Astrocyte (in vitro differentiated cells and primary cell): ENCODE measurements at regions not wholly inside any gene's neighbourhood (a gene's known extent, or its start where the extent isn't known, plus 50 kb on each side); places are given as distances from the start of the nearest gene placed in this dataset.

Source experiments
- CTCF ChIP-seq: IDR thresholded peaks from 2 replicates; pipeline ENCODE4 v1.5.1; 2011; ENCODE audit warnings: low read depth, mild to moderate bottlenecking, inconsistent platforms, low read length, moderate library complexity; ENCODE audit not compliant: insufficient read depth
- EZH2 ChIP-seq: IDR thresholded peaks from 2 replicates; pipeline ENCODE4 v1.6.1; 2012; ENCODE audit warnings: mild to moderate bottlenecking, low read length, inconsistent platforms; ENCODE audit not compliant: insufficient read depth

DNA sequence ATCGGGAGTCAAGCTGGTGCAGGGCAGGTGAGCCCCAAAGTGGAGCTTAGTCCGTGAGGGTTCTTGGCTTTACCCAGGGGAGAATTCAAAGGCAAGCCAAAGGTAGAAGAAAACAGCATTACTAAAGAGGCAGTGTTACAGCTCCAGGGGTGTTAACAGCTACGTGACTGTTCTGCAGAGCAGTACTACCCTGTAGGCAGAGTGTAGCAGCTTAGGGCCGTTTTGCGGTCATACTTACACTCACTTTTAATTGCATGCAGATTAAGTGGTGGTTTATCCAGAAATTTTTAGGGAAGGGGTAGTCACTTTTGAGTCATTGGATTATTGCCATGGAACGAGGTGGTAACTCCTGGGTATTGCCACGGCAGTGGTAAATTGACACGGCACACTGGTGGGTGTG lies 482.2 kb downstream of the SLITRK5 start:
- TF ChIP-seq CTCF = no peak
- TF ChIP-seq EZH2 = no peak
